ENCODE measurements at regions not wholly inside any gene's neighbourhood (a gene's known extent, or its start where the extent isn't known, plus 50 kb on each side); places are given as distances from the start of the nearest gene placed in this dataset.

DNA sequence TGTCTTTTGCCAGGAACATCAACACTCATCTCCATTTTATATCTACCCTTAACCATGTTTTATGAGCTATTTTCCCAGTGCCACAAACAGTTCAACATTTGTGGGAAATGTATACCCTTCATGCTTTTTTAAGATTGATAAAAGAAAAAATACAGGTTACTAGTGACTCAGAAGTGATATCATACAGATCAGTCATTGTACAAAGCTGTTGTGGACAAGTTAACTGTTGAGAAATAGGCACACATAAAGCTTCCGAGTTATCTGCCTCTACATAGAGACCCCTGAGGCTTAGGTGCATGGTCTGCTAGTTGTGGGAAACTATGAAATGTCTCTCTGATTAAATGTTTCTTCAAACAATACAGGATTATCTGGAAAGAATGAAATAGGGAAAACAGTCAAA is 96.3 kb downstream of the LSM5 start:
- no peak for TF ChIP-seq EP300 (IDR thresholded peaks at IDR 0.05; ENCODE audit: borderline replicate concordance)
- TF ChIP-seq, protein P1, sequence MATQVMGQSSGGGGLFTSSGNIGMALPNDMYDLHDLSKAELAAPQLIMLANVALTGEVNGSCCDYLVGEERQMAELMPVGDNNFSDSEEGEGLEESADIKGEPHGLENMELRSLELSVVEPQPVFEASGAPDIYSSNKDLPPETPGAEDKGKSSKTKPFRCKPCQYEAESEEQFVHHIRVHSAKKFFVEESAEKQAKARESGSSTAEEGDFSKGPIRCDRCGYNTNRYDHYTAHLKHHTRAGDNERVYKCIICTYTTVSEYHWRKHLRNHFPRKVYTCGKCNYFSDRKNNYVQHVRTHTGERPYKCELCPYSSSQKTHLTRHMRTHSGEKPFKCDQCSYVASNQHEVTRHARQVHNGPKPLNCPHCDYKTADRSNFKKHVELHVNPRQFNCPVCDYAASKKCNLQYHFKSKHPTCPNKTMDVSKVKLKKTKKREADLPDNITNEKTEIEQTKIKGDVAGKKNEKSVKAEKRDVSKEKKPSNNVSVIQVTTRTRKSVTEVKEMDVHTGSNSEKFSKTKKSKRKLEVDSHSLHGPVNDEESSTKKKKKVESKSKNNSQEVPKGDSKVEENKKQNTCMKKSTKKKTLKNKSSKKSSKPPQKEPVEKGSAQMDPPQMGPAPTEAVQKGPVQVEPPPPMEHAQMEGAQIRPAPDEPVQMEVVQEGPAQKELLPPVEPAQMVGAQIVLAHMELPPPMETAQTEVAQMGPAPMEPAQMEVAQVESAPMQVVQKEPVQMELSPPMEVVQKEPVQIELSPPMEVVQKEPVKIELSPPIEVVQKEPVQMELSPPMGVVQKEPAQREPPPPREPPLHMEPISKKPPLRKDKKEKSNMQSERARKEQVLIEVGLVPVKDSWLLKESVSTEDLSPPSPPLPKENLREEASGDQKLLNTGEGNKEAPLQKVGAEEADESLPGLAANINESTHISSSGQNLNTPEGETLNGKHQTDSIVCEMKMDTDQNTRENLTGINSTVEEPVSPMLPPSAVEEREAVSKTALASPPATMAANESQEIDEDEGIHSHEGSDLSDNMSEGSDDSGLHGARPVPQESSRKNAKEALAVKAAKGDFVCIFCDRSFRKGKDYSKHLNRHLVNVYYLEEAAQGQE (IDR thresholded peaks at IDR 0.05; ENCODE audit: low read depth): no peak

All from Ishikawa (cell line).